Body of pancreas (tissue), 4 donors: ENCODE measurements at regions not wholly inside any gene's neighbourhood (a gene's known extent, or its start where the extent isn't known, plus 50 kb on each side); places are given as distances from the start of the nearest gene placed in this dataset.
A peak's percentile ranks its signal among the peaks of the same experiment; 100 is the strongest.

Experiments
- ATAC-seq: fragments of 150-250 bp; one replicate; pipeline ENCODE4 v1.9.1; 2016
- DNase-seq, 4 donors: peaks; one replicate each; pipeline ENCODE4 v3.0.0-alpha.2; 2019
- H3K27ac ChIP-seq, 4 donors: fragments of 200-600 bp; sonication (generic); 1 replicate in 3 of 4; 2 replicates in 1 of 4; pipeline versions ENCODE4 v1.5.1 to v1.6.1; 2016 to 2019; ENCODE audit warnings: mild to moderate bottlenecking in 1 of 4, mixed read lengths in 1 of 4, moderate library complexity in 1 of 4
- H3K27me3 ChIP-seq, 2 donors: fragments of 200-600 bp; sonication (generic); one replicate each; pipeline ENCODE4 v1.6.0; 2016; ENCODE audit warnings: mild to moderate bottlenecking in 1 of 2
- H3K36me3 ChIP-seq, 2 donors: fragments of 200-600 bp; sonication (generic); replicated peaks in 1 of 2; 2 replicates each; pipeline ENCODE4 v1.5.1; 2016; ENCODE audit warnings: low read depth in 2 of 2; ENCODE audit not compliant: insufficient read depth in 1 of 2
- H3K4me1 ChIP-seq: fragments of 200-600 bp; sonication (generic); one replicate; pipeline ENCODE4 v1.6.0; 2016
- H3K4me3 ChIP-seq, 2 donors: fragments of 200-600 bp; sonication (generic); 1 replicate in 1 of 2; 2 replicates in 1 of 2; pipeline ENCODE4 v1.5.1; 2016 to 2019
- H3K9me3 ChIP-seq, 3 donors: fragments of 200-600 bp; sonication (generic); 1 replicate in 2 of 3; 2 replicates in 1 of 3; pipeline ENCODE4 v1.5.1; 2016
- POLR2A ChIP-seq, 3 donors: fragments of 450-650 bp; IDR thresholded peaks; one replicate each; pipeline ENCODE4 v1.6.1; 2016; ENCODE audit warnings: antibody characterized with exemption in 3 of 3, mild to moderate bottlenecking in 2 of 3
- WGBS, 2 donors: methylation state at CpG; one replicate each; pipeline ENCODE4 v1.1.5; 2017; 5-methylcytosine and 5-hydroxymethylcytosine counted together
- intact Hi-C: fragments of 100-400 bp; cut with DNase I; formaldehyde crosslinking; loops from one replicate; pipeline ENCODE4 v1.15.1; 2023
- TF ChIP-seq, protein P1 (sequence below), 7 experiments: fragments of 450-650 bp in 4 of 7; fragments of 200-600 bp in 3 of 7; sonication (generic) in 3 of 7; IDR thresholded peaks; one replicate each; pipeline ENCODE4 v1.5.1; 2016 to 2019; ENCODE audit warnings: antibody characterized with exemption in 7 of 7

DNA sequence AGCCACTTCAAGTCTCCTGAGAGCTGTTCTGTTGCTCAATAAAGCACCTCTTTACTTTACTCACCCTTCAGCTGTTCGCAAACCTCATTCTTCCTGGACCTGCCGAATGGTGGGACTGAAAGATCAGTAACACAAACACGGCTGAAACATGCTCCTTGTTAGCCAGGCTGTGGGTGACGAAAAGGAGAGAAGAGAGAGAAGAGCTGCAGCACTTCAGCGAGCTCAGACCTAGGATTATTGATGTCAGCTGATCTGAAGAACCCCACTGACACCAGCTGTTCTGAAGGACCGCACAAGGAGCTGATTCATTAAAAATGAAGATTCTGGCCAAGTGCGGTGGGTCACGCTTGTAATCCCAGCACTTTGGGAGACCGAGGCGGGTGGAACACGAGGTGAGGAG lies 2020.0 kb upstream of the ADGRL3 start:
- 81 to 85% methylated on average over 11 of the region's 11 CpGs for WGBS, 2 donors
- H3K9me3 ChIP-seq = no peaks in the 10 kb centered on the region

DNA sequence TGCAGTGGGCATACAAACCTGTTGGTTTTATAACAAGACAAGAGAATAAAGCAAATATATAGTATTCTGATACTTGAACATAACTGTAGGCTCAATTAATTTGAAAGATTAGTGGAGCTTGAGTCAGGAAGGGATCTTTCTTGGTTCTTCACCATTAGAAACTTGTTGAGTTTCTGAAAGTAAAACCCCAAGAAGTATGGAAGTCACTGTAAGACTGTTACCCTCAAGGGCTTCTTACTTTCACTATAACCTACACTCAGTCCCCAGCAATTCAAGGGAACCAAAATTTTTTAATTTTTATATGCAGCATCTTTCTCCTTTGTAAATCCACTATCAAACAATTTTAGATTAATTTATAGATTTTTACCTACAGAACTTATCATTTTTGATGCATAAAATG lies 2019.2 kb upstream of the ADGRL3 start:
- Histone ChIP-seq H3K4me1 (no peaks in the 10 kb centered on the region), H3K27ac (no peak overlapping the region), H3K9me3 (no peaks in the 10 kb centered on the region), H3K4me3 (no peak overlapping the region), H3K27me3 (no peaks in the 10 kb centered on the region), H3K36me3 (no peaks in the 10 kb centered on the region)
- no peak for ATAC-seq
- TF ChIP-seq POLR2A (IDR thresholded peaks at IDR 0.05) = no peak
- TF ChIP-seq, protein P1, sequence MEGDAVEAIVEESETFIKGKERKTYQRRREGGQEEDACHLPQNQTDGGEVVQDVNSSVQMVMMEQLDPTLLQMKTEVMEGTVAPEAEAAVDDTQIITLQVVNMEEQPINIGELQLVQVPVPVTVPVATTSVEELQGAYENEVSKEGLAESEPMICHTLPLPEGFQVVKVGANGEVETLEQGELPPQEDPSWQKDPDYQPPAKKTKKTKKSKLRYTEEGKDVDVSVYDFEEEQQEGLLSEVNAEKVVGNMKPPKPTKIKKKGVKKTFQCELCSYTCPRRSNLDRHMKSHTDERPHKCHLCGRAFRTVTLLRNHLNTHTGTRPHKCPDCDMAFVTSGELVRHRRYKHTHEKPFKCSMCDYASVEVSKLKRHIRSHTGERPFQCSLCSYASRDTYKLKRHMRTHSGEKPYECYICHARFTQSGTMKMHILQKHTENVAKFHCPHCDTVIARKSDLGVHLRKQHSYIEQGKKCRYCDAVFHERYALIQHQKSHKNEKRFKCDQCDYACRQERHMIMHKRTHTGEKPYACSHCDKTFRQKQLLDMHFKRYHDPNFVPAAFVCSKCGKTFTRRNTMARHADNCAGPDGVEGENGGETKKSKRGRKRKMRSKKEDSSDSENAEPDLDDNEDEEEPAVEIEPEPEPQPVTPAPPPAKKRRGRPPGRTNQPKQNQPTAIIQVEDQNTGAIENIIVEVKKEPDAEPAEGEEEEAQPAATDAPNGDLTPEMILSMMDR (IDR thresholded peaks at IDR 0.05) = no peak
- intact Hi-C loops = no loop called here
- no peak for DNase-seq

More for the DNA sequence above, 2020.0 kb upstream of the ADGRL3 start:
- Histone ChIP-seq H3K4me1 (no peaks in the 10 kb centered on the region), H3K36me3 (no peaks in the 10 kb centered on the region), H3K4me3 (no peak overlapping the region), H3K27ac (no peak overlapping the region), H3K27me3 (no peaks in the 10 kb centered on the region)
- DNase-seq (no peak), ATAC-seq (no peak)
- intact Hi-C loops = no loop called here
- TF ChIP-seq POLR2A (IDR thresholded peaks at IDR 0.05) = no peak
- TF ChIP-seq, protein P1 (IDR thresholded peaks at IDR 0.05) = no peak

DNA sequence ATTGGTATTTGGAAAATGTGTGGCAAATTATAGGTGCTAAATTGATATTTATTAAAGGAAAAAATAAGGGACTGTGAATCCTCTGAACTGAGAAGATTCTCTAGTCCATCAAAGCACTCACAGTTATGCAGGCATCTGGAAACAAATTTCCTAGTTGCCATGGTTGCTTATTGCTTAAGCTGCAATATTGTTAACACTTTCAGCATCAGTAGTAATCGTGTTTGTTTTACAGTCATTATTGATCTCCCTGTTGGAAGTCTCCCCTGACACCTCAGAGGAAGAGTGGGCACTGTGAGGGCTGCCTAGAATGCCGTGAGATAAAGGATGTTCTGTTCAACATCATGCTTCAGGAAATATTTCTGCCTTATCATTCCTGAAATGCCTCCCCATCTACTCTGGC lies 2004.3 kb upstream of the ADGRL3 start:
- Histone ChIP-seq H3K27ac (no peak overlapping the region), H3K27me3 (no peaks in the 10 kb centered on the region), H3K9me3 (no peaks in the 10 kb centered on the region), H3K36me3 (no peaks in the 10 kb centered on the region), H3K4me3 (no peak overlapping the region), H3K4me1 (peaks cover 4% of the 10 kb centered on the region)
- intact Hi-C loops = no loop called here
- DNase-seq = no peak
- WGBS, 2 donors = 16 to 17% methylated on average over 2 of the region's 2 CpGs
- TF ChIP-seq, protein P1 (IDR thresholded peaks at IDR 0.05) = no peak
- TF ChIP-seq POLR2A (IDR thresholded peaks at IDR 0.05) = no peak
- ATAC-seq = no peak

DNA sequence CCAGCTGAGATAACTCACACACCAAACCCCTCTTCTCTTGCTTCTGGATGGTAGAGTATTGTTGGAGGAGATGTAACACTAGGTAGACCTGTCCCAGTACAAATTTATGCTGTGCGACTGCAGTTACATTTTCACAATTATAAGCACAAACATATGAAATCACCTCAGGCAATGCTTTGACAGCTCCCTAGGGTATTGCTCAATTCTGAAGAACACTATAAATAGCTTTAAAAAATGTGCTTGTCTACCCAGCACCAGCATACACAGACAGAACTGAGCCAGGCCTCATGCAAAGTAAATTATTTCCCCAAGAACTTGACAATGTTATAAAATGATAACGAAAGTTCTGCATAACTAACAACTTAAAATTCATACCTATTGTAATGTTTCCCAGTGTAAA lies 1999.1 kb upstream of the ADGRL3 start:
- Histone ChIP-seq H3K36me3 (no peaks in the 10 kb centered on the region), H3K4me3 (no peak overlapping the region), H3K9me3 (no peaks in the 10 kb centered on the region), H3K4me1 (peaks cover 5% of the 10 kb centered on the region), H3K27me3 (no peaks in the 10 kb centered on the region), H3K27ac (no peak overlapping the region)
- DNase-seq = no peak
- peak; percentile 42 for ATAC-seq
- intact Hi-C loops = no loop called here
- no peak for TF ChIP-seq POLR2A (IDR thresholded peaks at IDR 0.05)
- TF ChIP-seq, protein P1 (IDR thresholded peaks at IDR 0.05) = no peak
- 47 to 48% methylated on average over 2 of the region's 2 CpGs for WGBS, 2 donors

DNA sequence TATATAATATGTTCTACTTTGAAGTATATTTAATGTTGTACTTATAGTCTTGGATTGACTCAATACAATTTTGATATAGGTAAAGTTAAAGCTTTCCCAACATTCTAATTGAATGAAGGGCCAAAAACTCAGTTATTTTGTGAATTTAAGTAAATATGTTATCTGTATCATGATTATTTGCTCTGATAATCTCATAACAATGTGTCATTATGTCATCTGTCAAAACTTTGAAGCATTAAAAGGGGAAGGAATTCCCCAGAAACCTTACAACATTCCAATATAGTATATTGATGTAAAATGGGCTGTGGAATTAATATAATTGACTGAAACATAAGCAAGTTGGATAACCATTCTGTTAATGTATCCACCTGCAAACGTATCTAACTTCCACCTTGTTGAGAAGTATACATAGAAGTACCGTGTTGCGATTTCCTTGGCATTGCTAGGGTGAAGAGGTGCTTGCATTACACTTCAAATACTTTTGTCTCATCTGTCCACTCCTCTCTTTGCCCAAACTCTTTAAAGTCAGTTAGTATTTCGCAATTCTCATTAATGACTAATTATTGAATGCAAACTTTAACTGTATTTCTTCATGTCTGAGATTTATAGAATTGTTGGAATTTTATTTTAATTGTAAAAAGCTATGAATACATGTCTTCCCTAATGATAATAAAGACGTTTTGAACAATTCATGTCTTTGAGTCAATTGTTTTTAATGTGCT lies 1982.1 kb upstream of the ADGRL3 start:
- TF ChIP-seq, protein P1 (IDR thresholded peaks at IDR 0.05) = no peak
- no peak for TF ChIP-seq POLR2A (IDR thresholded peaks at IDR 0.05)
- Histone ChIP-seq H3K36me3 (no peaks in the 10 kb centered on the region), H3K4me1 (no peaks in the 10 kb centered on the region), H3K9me3 (no peaks in the 10 kb centered on the region), H3K27ac (no peak overlapping the region), H3K27me3 (no peaks in the 10 kb centered on the region), H3K4me3 (no peak overlapping the region)
- WGBS, 2 donors = 64 to 68% methylated on average over 5 of the region's 5 CpGs
- no peak for ATAC-seq
- no peak for DNase-seq
- intact Hi-C loops = no loop called here
